GM23248 (cell line): ENCODE measurements at regions not wholly inside any gene's neighbourhood (a gene's known extent, or its start where the extent isn't known, plus 50 kb on each side); places are given as distances from the start of the nearest gene placed in this dataset.

Source experiments
- EZH2 ChIP-seq: fragments of 200-600 bp; sonication (generic); IDR thresholded peaks from 2 replicates; pipeline ENCODE4 v1.6.1; 2018; ENCODE audit warnings: antibody characterized with exemption, mild to moderate bottlenecking; ENCODE audit not compliant: insufficient read depth, poor library complexity, severe bottlenecking
- EZH2phosphoT487 ChIP-seq: fragments of 200-600 bp; sonication (generic); IDR thresholded peaks from 2 replicates; pipeline ENCODE4 v1.6.1; 2018; ENCODE audit warnings: antibody characterized with exemption, moderate library complexity, mild to moderate bottlenecking, low read depth; ENCODE audit not compliant: insufficient read depth

GRCh38 chr20:56724241-56724757, 95.2 kb downstream of the TFAP2C start:
- TF ChIP-seq EZH2 (no peak), EZH2phosphoT487 (no peak)
